ENCODE measurements at regions not wholly inside any gene's neighbourhood (a gene's known extent, or its start where the extent isn't known, plus 50 kb on each side); places are given as distances from the start of the nearest gene placed in this dataset.

GRCh38 chr9:1845425-1845824 lies 169.7 kb upstream of the SMARCA2 start:
- TF ChIP-seq CTCF (conservative IDR thresholded peaks at IDR 0.05; ENCODE audit: low read length) (no peak), EZH2phosphoT487 (IDR thresholded peaks at IDR 0.05; ENCODE audit: borderline replicate concordance, low read depth, low read length) (no peak)

All from OCI-LY7 (cell line).